Hepatocyte (in vitro differentiated cells): ENCODE measurements at regions not wholly inside any gene's neighbourhood (a gene's known extent, or its start where the extent isn't known, plus 50 kb on each side); places are given as distances from the start of the nearest gene placed in this dataset.

Experiments
- EZH2phosphoT487 ChIP-seq: fragments of 200-600 bp; sonication (generic); IDR thresholded peaks from one replicate; pipeline ENCODE4 v1.6.1; 2018; ENCODE audit warnings: antibody characterized with exemption, mild to moderate bottlenecking, low read depth, moderate library complexity; ENCODE audit not compliant: unreplicated experiment, severe bottlenecking
- TF ChIP-seq, protein P1 (sequence below): fragments of 200-600 bp; sonication (generic); IDR thresholded peaks from 2 replicates; pipeline ENCODE4 v1.5.1; 2016; ENCODE audit warnings: antibody characterized with exemption, mild to moderate bottlenecking; ENCODE audit not compliant: poor library complexity

- TF ChIP-seq, protein P1, sequence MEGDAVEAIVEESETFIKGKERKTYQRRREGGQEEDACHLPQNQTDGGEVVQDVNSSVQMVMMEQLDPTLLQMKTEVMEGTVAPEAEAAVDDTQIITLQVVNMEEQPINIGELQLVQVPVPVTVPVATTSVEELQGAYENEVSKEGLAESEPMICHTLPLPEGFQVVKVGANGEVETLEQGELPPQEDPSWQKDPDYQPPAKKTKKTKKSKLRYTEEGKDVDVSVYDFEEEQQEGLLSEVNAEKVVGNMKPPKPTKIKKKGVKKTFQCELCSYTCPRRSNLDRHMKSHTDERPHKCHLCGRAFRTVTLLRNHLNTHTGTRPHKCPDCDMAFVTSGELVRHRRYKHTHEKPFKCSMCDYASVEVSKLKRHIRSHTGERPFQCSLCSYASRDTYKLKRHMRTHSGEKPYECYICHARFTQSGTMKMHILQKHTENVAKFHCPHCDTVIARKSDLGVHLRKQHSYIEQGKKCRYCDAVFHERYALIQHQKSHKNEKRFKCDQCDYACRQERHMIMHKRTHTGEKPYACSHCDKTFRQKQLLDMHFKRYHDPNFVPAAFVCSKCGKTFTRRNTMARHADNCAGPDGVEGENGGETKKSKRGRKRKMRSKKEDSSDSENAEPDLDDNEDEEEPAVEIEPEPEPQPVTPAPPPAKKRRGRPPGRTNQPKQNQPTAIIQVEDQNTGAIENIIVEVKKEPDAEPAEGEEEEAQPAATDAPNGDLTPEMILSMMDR = no peak
- TF ChIP-seq EZH2phosphoT487 = no peak
Measured at GRCh38 chr3:66797889-66798560, 200.1 kb upstream of the KBTBD8 start.
